ENCODE measurements at regions not wholly inside any gene's neighbourhood (a gene's known extent, or its start where the extent isn't known, plus 50 kb on each side); places are given as distances from the start of the nearest gene placed in this dataset.

DNA sequence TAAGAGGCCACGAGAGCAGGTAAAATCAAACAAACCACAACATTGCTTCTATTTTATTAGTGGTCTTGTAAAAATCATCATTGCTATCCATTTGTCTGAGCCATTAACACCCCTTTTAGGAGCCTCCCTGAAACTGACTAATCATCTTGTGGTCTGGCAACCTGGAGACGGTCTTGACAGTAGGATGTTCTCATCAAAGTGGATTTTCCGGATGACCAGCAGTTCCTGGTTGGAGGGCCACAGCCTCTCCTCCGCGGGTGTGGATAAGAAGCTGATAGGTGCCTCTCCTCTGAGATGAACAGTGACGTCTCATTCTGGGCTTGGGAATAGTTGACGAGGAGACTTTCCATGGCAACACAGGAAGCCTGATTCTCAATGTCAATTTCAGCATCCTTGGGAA, 490.7 kb downstream of the TYW1 start:
- TF ChIP-seq, protein P1, sequence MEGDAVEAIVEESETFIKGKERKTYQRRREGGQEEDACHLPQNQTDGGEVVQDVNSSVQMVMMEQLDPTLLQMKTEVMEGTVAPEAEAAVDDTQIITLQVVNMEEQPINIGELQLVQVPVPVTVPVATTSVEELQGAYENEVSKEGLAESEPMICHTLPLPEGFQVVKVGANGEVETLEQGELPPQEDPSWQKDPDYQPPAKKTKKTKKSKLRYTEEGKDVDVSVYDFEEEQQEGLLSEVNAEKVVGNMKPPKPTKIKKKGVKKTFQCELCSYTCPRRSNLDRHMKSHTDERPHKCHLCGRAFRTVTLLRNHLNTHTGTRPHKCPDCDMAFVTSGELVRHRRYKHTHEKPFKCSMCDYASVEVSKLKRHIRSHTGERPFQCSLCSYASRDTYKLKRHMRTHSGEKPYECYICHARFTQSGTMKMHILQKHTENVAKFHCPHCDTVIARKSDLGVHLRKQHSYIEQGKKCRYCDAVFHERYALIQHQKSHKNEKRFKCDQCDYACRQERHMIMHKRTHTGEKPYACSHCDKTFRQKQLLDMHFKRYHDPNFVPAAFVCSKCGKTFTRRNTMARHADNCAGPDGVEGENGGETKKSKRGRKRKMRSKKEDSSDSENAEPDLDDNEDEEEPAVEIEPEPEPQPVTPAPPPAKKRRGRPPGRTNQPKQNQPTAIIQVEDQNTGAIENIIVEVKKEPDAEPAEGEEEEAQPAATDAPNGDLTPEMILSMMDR (conservative IDR thresholded peaks at IDR 0.05): no peak
- TF ChIP-seq ZFX (IDR thresholded peaks at IDR 0.05): no peak

All from C4-2B (cell line).